ENCODE measurements at regions not wholly inside any gene's neighbourhood (a gene's known extent, or its start where the extent isn't known, plus 50 kb on each side); places are given as distances from the start of the nearest gene placed in this dataset.

GRCh38 chrX:39745818-39746217 is 351.9 kb downstream of the BCOR start:
- CTCF ChIA-PET, result no interaction called here
- no TSS peak for BruUV-seq (replicated peaks)
- H4K20me1 ChIP-seq (ENCODE audit: insufficient read depth), result no peaks in the 10 kb centered on the region
- no peak for DNase-seq (ENCODE audit: low read depth, low spot score)
- no peaks in the 10 kb centered on the region for H3K9me2 ChIP-seq (ENCODE audit: insufficient read depth)
- H3K9ac ChIP-seq (ENCODE audit: low read length), result no peak overlapping the region
- H3K4me2 ChIP-seq (ENCODE audit: low read length), result no peak overlapping the region
- H3K27ac ChIP-seq (ENCODE audit: low read depth, low read length), result no peak overlapping the region
- H3K36me3 ChIP-seq (ENCODE audit: control insufficient read depth in 1 of 2, insufficient read depth in 2 of 2, low read length in 2 of 2), result no peaks in the 10 kb centered on the region
- RAD21 ChIA-PET (ENCODE audit: low non-redundant PET in 1 of 2, low total read pairs in 2 of 2, uncharacterized antibody in 2 of 2, unreplicated experiment in 2 of 2), result no interaction called here
- no peak overlapping the region for H2AFZ ChIP-seq (ENCODE audit: low read depth, low read length, poor library complexity, severe bottlenecking)
- H3K4me3 ChIP-seq (replicated peaks in 1 of 2; ENCODE audit: low read depth in 1 of 2, low read length in 2 of 2), result no peak overlapping the region
- no peaks in the 10 kb centered on the region for H3K79me2 ChIP-seq (ENCODE audit: insufficient read depth, low read length)
- no peak for ATAC-seq
- no peak for TF ChIP-seq SIN3A (IDR thresholded peaks at IDR 0.05; ENCODE audit: low read depth)
- TF ChIP-seq ZFX (IDR thresholded peaks at IDR 0.05), result no peak
- no peak for TF ChIP-seq JUND (IDR thresholded peaks at IDR 0.05)
- no peak for TF ChIP-seq ZNF274 (IDR thresholded peaks at IDR 0.05; ENCODE audit: low read depth, low read length)
- H3K4me1 ChIP-seq (ENCODE audit: control insufficient read depth in 1 of 2, insufficient read depth in 2 of 2, low read length in 2 of 2), result no peaks in the 10 kb centered on the region
- POLR2A ChIA-PET, result no interaction called here
- intact Hi-C loops (cut with micrococcal nuclease), result no loop called here
- no peaks in the 10 kb centered on the region for H3K27me3 ChIP-seq (ENCODE audit: insufficient read depth, low read length)
- no peaks in the 10 kb centered on the region for H3K9me3 ChIP-seq (ENCODE audit: control insufficient read depth in 1 of 2, insufficient read depth in 1 of 2, low read depth in 1 of 2, low read length in 2 of 2)

DNA sequence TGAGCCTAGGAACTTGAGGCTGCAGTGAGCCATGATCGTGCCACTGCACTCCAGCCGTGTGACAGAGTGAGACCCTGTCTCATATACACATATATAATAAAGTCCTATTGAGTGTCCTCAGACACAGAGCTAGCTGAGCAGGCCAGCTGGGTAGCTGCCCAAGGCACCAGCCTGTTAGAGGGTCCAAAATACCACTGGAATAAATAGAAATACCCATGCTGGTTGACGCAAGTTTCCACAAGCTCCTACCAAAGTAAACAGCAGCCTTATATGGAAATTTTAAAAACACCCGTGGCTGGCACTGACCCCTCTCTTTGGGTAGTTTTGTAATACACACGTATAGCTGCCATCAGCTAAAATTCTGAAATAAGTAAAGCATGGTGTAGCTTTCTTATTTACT is 348.6 kb downstream of the BCOR start:
- no peak overlapping the region for H3K27ac ChIP-seq (ENCODE audit: low read depth, low read length)
- ATAC-seq, result no peak

More for the DNA sequence above, 348.6 kb downstream of the BCOR start:
- no peak overlapping the region for H2AFZ ChIP-seq (ENCODE audit: low read depth, low read length, poor library complexity, severe bottlenecking)
- no peaks in the 10 kb centered on the region for H3K36me3 ChIP-seq (ENCODE audit: control insufficient read depth in 1 of 2, insufficient read depth in 2 of 2, low read length in 2 of 2)
- no peaks in the 10 kb centered on the region for H4K20me1 ChIP-seq (ENCODE audit: insufficient read depth)
- no peaks in the 10 kb centered on the region for H3K27me3 ChIP-seq (ENCODE audit: insufficient read depth, low read length)
- no peak overlapping the region for H3K4me3 ChIP-seq (replicated peaks in 1 of 2; ENCODE audit: low read depth in 1 of 2, low read length in 2 of 2)
- TF ChIP-seq YY1 (IDR thresholded peaks at IDR 0.05; ENCODE audit: extremely low read depth, insufficient replicate concordance, low read depth, low read length) (no peak), CBX3 (IDR thresholded peaks at IDR 0.05; ENCODE audit: low read depth) (no peak), JUND (IDR thresholded peaks at IDR 0.05) (no peak), POLR2A (IDR thresholded peaks at IDR 0.05; ENCODE audit: borderline replicate concordance, extremely low read depth, insufficient read depth, insufficient read length) (no peak), RAD21 (IDR thresholded peaks at IDR 0.05; ENCODE audit: low read depth) (no peak), SRF (IDR thresholded peaks at IDR 0.05; ENCODE audit: low read depth) (no peak), SP1 (IDR thresholded peaks at IDR 0.05; ENCODE audit: low read depth) (no peak), FOSL1 (IDR thresholded peaks at IDR 0.05; ENCODE audit: low read depth) (no peak), ZBTB33 (IDR thresholded peaks at IDR 0.05; ENCODE audit: extremely low read depth, insufficient replicate concordance, low read length) (no peak), ZNF274 (IDR thresholded peaks at IDR 0.05; ENCODE audit: low read depth, low read length) (no peak), POLR2AphosphoS5 (IDR thresholded peaks at IDR 0.05; ENCODE audit: low read depth, low read length) (no peak), TCF7L2 (IDR thresholded peaks at IDR 0.05; ENCODE audit: borderline replicate concordance, extremely low read depth, insufficient read depth, insufficient read length) (no peak), ZFX (IDR thresholded peaks at IDR 0.05) (no peak)
- TF ChIP-seq, protein P1, sequence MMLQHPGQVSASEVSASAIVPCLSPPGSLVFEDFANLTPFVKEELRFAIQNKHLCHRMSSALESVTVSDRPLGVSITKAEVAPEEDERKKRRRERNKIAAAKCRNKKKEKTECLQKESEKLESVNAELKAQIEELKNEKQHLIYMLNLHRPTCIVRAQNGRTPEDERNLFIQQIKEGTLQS (IDR thresholded peaks at IDR 0.05), result no peak
- TF ChIP-seq, protein P2, sequence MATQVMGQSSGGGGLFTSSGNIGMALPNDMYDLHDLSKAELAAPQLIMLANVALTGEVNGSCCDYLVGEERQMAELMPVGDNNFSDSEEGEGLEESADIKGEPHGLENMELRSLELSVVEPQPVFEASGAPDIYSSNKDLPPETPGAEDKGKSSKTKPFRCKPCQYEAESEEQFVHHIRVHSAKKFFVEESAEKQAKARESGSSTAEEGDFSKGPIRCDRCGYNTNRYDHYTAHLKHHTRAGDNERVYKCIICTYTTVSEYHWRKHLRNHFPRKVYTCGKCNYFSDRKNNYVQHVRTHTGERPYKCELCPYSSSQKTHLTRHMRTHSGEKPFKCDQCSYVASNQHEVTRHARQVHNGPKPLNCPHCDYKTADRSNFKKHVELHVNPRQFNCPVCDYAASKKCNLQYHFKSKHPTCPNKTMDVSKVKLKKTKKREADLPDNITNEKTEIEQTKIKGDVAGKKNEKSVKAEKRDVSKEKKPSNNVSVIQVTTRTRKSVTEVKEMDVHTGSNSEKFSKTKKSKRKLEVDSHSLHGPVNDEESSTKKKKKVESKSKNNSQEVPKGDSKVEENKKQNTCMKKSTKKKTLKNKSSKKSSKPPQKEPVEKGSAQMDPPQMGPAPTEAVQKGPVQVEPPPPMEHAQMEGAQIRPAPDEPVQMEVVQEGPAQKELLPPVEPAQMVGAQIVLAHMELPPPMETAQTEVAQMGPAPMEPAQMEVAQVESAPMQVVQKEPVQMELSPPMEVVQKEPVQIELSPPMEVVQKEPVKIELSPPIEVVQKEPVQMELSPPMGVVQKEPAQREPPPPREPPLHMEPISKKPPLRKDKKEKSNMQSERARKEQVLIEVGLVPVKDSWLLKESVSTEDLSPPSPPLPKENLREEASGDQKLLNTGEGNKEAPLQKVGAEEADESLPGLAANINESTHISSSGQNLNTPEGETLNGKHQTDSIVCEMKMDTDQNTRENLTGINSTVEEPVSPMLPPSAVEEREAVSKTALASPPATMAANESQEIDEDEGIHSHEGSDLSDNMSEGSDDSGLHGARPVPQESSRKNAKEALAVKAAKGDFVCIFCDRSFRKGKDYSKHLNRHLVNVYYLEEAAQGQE (IDR thresholded peaks at IDR 0.05; ENCODE audit: low read depth), result no peak
- TF ChIP-seq, protein P3, sequence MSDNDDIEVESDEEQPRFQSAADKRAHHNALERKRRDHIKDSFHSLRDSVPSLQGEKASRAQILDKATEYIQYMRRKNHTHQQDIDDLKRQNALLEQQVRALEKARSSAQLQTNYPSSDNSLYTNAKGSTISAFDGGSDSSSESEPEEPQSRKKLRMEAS (IDR thresholded peaks at IDR 0.05), result no peak
- H3K4me1 ChIP-seq (ENCODE audit: control insufficient read depth in 1 of 2, insufficient read depth in 2 of 2, low read length in 2 of 2), result peaks cover 7 to 12% of the 10 kb centered on the region in 2 experiments; a peak in 3 of 4 replicates
- no peaks in the 10 kb centered on the region for H3K9me2 ChIP-seq (ENCODE audit: insufficient read depth)
- no peaks in the 10 kb centered on the region for H3K9me3 ChIP-seq (ENCODE audit: control insufficient read depth in 1 of 2, insufficient read depth in 1 of 2, low read depth in 1 of 2, low read length in 2 of 2)
- CTCF ChIA-PET, result no interaction called here
- intact Hi-C loops (cut with micrococcal nuclease), result no loop called here
- RAD21 ChIA-PET (ENCODE audit: low non-redundant PET in 1 of 2, low total read pairs in 2 of 2, uncharacterized antibody in 2 of 2, unreplicated experiment in 2 of 2), result no interaction called here
- BruUV-seq (replicated peaks), result no TSS peak
- H3K9ac ChIP-seq (ENCODE audit: low read length), result no peak overlapping the region
- H3K4me2 ChIP-seq (ENCODE audit: low read length), result no peak overlapping the region
- DNase-seq (ENCODE audit: low read depth, low spot score), result no peak
- POLR2A ChIA-PET, result no interaction called here
- H3K79me2 ChIP-seq (ENCODE audit: insufficient read depth, low read length), result no peaks in the 10 kb centered on the region

Measured in HCT116 (cell line).